WTC11 (cell line): ENCODE measurements at regions not wholly inside any gene's neighbourhood (a gene's known extent, or its start where the extent isn't known, plus 50 kb on each side); places are given as distances from the start of the nearest gene placed in this dataset.

Source experiments
- ATAC-seq: fragments of 200-7000 bp; cut with Tn5 transposase; 2 replicates; pipeline ENCODE4 v1.10.0; 2021; ENCODE audit warnings: mild to moderate bottlenecking, moderate library complexity
- CTCF ChIA-PET: fragments of 300-600 bp; sonication (Branson Sonifier 250); formaldehyde crosslinking; loops from one replicate; lab custom pipeline; 2021; ENCODE audit warnings: antibody characterized with exemption; lab: Charles Lee
- POLR2A ChIA-PET: fragments of 350-600 bp; sonication (Branson Sonifier 250); formaldehyde crosslinking; loops from one replicate; lab custom pipeline; 2021; ENCODE audit warnings: antibody characterized with exemption; lab: Charles Lee
- DNase-seq: peaks from one replicate; pipeline ENCODE4 v3.0.0; 2021; ENCODE audit warnings: low spot score
- H3K27ac Mint-ChIP-seq: 2 replicates; pipeline ENCODE4 v1.8.0; 2021; ENCODE audit warnings: mixed read lengths
- H3K27me3 Mint-ChIP-seq: 2 replicates; pipeline ENCODE4 v1.8.0; 2021; ENCODE audit warnings: low read depth, mild to moderate bottlenecking, moderate library complexity, mixed read lengths
- H3K36me3 Mint-ChIP-seq: 2 replicates; pipeline ENCODE4 v1.8.0; 2021; ENCODE audit warnings: mixed read lengths
- H3K4me1 Mint-ChIP-seq: 2 replicates; pipeline ENCODE4 v1.8.0; 2022; ENCODE audit warnings: mixed read lengths
- H3K4me3 Mint-ChIP-seq: 2 replicates; pipeline ENCODE4 v1.8.0; 2021; ENCODE audit warnings: mild to moderate bottlenecking, moderate library complexity, mixed read lengths
- H3K9me3 Mint-ChIP-seq: 2 replicates; pipeline ENCODE4 v1.8.0; 2021; ENCODE audit warnings: mixed read lengths
- ATF1 ChIP-seq: sonication (generic); formaldehyde crosslinking; IDR thresholded peaks from 2 replicates; pipeline ENCODE4 v1.8.1; 2023; ENCODE audit warnings: mild to moderate bottlenecking, moderate library complexity, missing genetic modification reagents
- JUN ChIP-seq: sonication (generic); formaldehyde crosslinking; IDR thresholded peaks from 2 replicates; pipeline ENCODE4 v1.8.0; 2023; ENCODE audit warnings: mild to moderate bottlenecking, missing genetic modification reagents
- KAT7 ChIP-seq: sonication (generic); formaldehyde crosslinking; IDR thresholded peaks from 2 replicates; pipeline ENCODE4 v1.8.1; 2023; ENCODE audit warnings: missing genetic modification reagents, mild to moderate bottlenecking, borderline replicate concordance
- MXD4 ChIP-seq: fragments of 250-450 bp; sonication (Bioruptor Pico); IDR thresholded peaks from 2 replicates; pipeline ENCODE4 v1.8.0; 2021; ENCODE audit warnings: mild to moderate bottlenecking, moderate library complexity, borderline replicate concordance
- NR3C1 ChIP-seq: sonication (generic); formaldehyde crosslinking; conservative IDR thresholded peaks from 2 replicates; pipeline ENCODE4 v1.8.1; 2023; ENCODE audit warnings: low read depth, mild to moderate bottlenecking, missing genetic modification reagents
- SMAD3 ChIP-seq: sonication (generic); formaldehyde crosslinking; IDR thresholded peaks from 2 replicates; pipeline ENCODE4 v1.8.0; 2022; ENCODE audit warnings: missing genetic modification reagents, mild to moderate bottlenecking, borderline replicate concordance
- ZBTB21 ChIP-seq: sonication (generic); formaldehyde crosslinking; IDR thresholded peaks from 2 replicates; pipeline ENCODE4 v1.8.1; 2023; ENCODE audit warnings: mild to moderate bottlenecking, missing genetic modification reagents, borderline replicate concordance
- ZNF138 ChIP-seq: sonication (generic); formaldehyde crosslinking; conservative IDR thresholded peaks from 2 replicates; pipeline ENCODE4 v1.8.1; 2022; ENCODE audit warnings: mild to moderate bottlenecking, moderate library complexity, missing genetic modification reagents
- ZNF232 ChIP-seq: sonication (generic); formaldehyde crosslinking; IDR thresholded peaks from 2 replicates; pipeline ENCODE4 v1.8.0; 2022; ENCODE audit warnings: mild to moderate bottlenecking, missing genetic modification reagents
- ZNF317 ChIP-seq: sonication (generic); formaldehyde crosslinking; IDR thresholded peaks from 2 replicates; pipeline ENCODE4 v1.8.1; 2023; ENCODE audit warnings: low read depth, mild to moderate bottlenecking, moderate library complexity, missing genetic modification reagents, borderline replicate concordance
- ZNF396 ChIP-seq: fragments of 250-450 bp; sonication (Bioruptor Pico); IDR thresholded peaks from 2 replicates; pipeline ENCODE4 v1.8.0; 2021; ENCODE audit warnings: mild to moderate bottlenecking, moderate library complexity, borderline replicate concordance
- TF ChIP-seq, protein P1 (sequence below): fragments of 250-450 bp; sonication (Bioruptor Pico); IDR thresholded peaks from 2 replicates; pipeline ENCODE4 v1.9.0; 2021; ENCODE audit warnings: mild to moderate bottlenecking
- TF ChIP-seq, protein P2 (sequence below): sonication (generic); formaldehyde crosslinking; IDR thresholded peaks from 2 replicates; pipeline ENCODE4 v1.8.1; 2023; ENCODE audit warnings: mild to moderate bottlenecking, missing genetic modification reagents, moderate library complexity
- TF ChIP-seq, protein P3 (sequence below): sonication (generic); formaldehyde crosslinking; IDR thresholded peaks from 2 replicates; pipeline ENCODE4 v1.8.1; 2022; ENCODE audit warnings: mild to moderate bottlenecking, moderate library complexity, missing genetic modification reagents
- TF ChIP-seq, protein P4 (sequence below): sonication (generic); formaldehyde crosslinking; IDR thresholded peaks from 2 replicates; pipeline ENCODE4 v1.8.0; 2022; ENCODE audit warnings: mild to moderate bottlenecking, missing genetic modification reagents
- TF ChIP-seq, protein P5 (sequence below): sonication (generic); formaldehyde crosslinking; IDR thresholded peaks from 2 replicates; pipeline ENCODE4 v1.8.0; 2023; ENCODE audit warnings: mild to moderate bottlenecking, missing genetic modification reagents
- TF ChIP-seq, protein P6 (sequence below): sonication (generic); formaldehyde crosslinking; IDR thresholded peaks from 2 replicates; pipeline ENCODE4 v1.8.1; 2023; ENCODE audit warnings: mild to moderate bottlenecking, missing genetic modification reagents

DNA sequence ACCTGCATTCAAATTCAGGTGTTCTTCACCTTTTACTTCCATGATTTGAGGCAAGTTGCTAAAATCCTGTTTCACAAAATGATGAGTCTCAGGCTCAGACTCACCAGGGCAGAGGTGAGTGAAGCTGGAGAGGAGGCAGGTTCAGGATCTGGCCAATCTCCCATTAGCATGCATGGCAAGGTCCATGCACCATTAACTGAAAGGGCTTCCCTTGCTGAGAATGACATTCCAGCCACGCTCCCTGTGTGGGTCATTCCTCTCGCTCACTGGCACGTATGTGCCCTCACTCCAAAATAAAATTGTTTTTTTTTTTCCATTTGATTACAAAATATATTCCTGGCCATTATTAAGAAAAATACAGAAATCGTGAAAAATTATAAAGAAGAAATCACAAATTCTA lies 257.6 kb downstream of the C12orf75 start (continued):
- TF ChIP-seq, protein P1, sequence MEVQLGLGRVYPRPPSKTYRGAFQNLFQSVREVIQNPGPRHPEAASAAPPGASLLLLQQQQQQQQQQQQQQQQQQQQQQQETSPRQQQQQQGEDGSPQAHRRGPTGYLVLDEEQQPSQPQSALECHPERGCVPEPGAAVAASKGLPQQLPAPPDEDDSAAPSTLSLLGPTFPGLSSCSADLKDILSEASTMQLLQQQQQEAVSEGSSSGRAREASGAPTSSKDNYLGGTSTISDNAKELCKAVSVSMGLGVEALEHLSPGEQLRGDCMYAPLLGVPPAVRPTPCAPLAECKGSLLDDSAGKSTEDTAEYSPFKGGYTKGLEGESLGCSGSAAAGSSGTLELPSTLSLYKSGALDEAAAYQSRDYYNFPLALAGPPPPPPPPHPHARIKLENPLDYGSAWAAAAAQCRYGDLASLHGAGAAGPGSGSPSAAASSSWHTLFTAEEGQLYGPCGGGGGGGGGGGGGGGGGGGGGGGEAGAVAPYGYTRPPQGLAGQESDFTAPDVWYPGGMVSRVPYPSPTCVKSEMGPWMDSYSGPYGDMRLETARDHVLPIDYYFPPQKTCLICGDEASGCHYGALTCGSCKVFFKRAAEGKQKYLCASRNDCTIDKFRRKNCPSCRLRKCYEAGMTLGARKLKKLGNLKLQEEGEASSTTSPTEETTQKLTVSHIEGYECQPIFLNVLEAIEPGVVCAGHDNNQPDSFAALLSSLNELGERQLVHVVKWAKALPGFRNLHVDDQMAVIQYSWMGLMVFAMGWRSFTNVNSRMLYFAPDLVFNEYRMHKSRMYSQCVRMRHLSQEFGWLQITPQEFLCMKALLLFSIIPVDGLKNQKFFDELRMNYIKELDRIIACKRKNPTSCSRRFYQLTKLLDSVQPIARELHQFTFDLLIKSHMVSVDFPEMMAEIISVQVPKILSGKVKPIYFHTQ (CRISPR knock-in tag), result no peak
- TF ChIP-seq SMAD3 (CRISPR knock-in tag) (no peak), ZBTB21 (CRISPR knock-in tag) (no peak)

DNA sequence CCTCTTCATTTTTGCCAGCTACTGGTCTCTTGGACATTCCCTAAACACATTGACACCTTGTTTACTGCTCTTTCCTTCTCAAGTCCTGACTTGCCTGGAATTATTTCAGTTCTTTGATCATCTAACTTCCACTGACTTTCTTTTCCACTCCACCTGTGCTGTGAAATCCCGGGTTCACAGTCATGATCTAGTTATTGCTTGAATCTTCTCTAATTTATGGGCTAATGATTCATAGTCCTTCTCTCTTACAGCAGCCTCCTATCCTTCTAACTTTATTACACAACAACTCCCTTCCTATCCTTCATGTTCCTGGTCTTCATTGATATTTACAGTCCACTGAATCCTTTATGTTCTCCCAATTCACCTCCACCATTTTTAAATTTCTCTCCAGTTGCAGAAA lies 260.1 kb downstream of the C12orf75 start:
- no peak for DNase-seq

More for the DNA sequence above, 260.1 kb downstream of the C12orf75 start:
- H3K4me1 Mint-ChIP-seq, result no peaks in the 10 kb centered on the region; the same call in 1 of the 2 replicates
- no peak for ATAC-seq
- ChIA-PET POLR2A (no interaction called here), CTCF (no interaction called here)
- H3K27me3 Mint-ChIP-seq, result no peaks in the 10 kb centered on the region
- no peaks in the 10 kb centered on the region for H3K36me3 Mint-ChIP-seq
- H3K9me3 Mint-ChIP-seq, result peaks cover 6% of the 10 kb centered on the region
- TF ChIP-seq, protein P2, sequence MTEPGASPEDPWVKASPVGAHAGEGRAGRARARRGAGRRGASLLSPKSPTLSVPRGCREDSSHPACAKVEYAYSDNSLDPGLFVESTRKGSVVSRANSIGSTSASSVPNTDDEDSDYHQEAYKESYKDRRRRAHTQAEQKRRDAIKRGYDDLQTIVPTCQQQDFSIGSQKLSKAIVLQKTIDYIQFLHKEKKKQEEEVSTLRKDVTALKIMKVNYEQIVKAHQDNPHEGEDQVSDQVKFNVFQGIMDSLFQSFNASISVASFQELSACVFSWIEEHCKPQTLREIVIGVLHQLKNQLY (CRISPR knock-in tag), result no peak
- TF ChIP-seq, protein P3, sequence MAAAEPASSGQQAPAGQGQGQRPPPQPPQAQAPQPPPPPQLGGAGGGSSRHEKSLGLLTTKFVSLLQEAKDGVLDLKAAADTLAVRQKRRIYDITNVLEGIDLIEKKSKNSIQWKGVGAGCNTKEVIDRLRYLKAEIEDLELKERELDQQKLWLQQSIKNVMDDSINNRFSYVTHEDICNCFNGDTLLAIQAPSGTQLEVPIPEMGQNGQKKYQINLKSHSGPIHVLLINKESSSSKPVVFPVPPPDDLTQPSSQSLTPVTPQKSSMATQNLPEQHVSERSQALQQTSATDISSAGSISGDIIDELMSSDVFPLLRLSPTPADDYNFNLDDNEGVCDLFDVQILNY (CRISPR knock-in tag), result no peak
- TF ChIP-seq ZNF232, result no peak
- TF ChIP-seq KAT7 (CRISPR knock-in tag), result no peak
- TF ChIP-seq, protein P4, sequence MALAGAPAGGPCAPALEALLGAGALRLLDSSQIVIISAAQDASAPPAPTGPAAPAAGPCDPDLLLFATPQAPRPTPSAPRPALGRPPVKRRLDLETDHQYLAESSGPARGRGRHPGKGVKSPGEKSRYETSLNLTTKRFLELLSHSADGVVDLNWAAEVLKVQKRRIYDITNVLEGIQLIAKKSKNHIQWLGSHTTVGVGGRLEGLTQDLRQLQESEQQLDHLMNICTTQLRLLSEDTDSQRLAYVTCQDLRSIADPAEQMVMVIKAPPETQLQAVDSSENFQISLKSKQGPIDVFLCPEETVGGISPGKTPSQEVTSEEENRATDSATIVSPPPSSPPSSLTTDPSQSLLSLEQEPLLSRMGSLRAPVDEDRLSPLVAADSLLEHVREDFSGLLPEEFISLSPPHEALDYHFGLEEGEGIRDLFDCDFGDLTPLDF (CRISPR knock-in tag), result no peak
- TF ChIP-seq NR3C1 (CRISPR knock-in tag), result no peak
- no peak for TF ChIP-seq ZNF396 (CRISPR knock-in tag)
- TF ChIP-seq, protein P5, sequence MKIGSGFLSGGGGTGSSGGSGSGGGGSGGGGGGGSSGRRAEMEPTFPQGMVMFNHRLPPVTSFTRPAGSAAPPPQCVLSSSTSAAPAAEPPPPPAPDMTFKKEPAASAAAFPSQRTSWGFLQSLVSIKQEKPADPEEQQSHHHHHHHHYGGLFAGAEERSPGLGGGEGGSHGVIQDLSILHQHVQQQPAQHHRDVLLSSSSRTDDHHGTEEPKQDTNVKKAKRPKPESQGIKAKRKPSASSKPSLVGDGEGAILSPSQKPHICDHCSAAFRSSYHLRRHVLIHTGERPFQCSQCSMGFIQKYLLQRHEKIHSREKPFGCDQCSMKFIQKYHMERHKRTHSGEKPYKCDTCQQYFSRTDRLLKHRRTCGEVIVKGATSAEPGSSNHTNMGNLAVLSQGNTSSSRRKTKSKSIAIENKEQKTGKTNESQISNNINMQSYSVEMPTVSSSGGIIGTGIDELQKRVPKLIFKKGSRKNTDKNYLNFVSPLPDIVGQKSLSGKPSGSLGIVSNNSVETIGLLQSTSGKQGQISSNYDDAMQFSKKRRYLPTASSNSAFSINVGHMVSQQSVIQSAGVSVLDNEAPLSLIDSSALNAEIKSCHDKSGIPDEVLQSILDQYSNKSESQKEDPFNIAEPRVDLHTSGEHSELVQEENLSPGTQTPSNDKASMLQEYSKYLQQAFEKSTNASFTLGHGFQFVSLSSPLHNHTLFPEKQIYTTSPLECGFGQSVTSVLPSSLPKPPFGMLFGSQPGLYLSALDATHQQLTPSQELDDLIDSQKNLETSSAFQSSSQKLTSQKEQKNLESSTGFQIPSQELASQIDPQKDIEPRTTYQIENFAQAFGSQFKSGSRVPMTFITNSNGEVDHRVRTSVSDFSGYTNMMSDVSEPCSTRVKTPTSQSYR (CRISPR knock-in tag), result no peak
- TF ChIP-seq, protein P6, sequence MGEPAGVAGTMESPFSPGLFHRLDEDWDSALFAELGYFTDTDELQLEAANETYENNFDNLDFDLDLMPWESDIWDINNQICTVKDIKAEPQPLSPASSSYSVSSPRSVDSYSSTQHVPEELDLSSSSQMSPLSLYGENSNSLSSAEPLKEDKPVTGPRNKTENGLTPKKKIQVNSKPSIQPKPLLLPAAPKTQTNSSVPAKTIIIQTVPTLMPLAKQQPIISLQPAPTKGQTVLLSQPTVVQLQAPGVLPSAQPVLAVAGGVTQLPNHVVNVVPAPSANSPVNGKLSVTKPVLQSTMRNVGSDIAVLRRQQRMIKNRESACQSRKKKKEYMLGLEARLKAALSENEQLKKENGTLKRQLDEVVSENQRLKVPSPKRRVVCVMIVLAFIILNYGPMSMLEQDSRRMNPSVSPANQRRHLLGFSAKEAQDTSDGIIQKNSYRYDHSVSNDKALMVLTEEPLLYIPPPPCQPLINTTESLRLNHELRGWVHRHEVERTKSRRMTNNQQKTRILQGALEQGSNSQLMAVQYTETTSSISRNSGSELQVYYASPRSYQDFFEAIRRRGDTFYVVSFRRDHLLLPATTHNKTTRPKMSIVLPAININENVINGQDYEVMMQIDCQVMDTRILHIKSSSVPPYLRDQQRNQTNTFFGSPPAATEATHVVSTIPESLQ (CRISPR knock-in tag), result no peak
- TF ChIP-seq ZNF317 (CRISPR knock-in tag), result no peak
- no peak for TF ChIP-seq ZBTB21 (CRISPR knock-in tag)
- no peak for TF ChIP-seq MXD4 (CRISPR knock-in tag)
- no peak for TF ChIP-seq ZNF138
- TF ChIP-seq ATF1 (CRISPR knock-in tag), result no peak
- no peak for TF ChIP-seq JUN
- no peak overlapping the region for H3K4me3 Mint-ChIP-seq
- H3K27ac Mint-ChIP-seq, result no peak overlapping the region
